IPS-18a (cell line): ENCODE measurements at regions not wholly inside any gene's neighbourhood (a gene's known extent, or its start where the extent isn't known, plus 50 kb on each side); places are given as distances from the start of the nearest gene placed in this dataset.

Experiments
- H3K27ac ChIP-seq: one replicate; pipeline ENCODE4 v1.5.1; 2013; ENCODE audit warnings: low read length
- H3K27me3 ChIP-seq: one replicate; pipeline ENCODE4 v1.6.1; 2013; ENCODE audit warnings: mild to moderate bottlenecking, low read length; ENCODE audit not compliant: control insufficient read depth, insufficient read depth
- H3K36me3 ChIP-seq: one replicate; pipeline ENCODE4 v1.6.1; 2013; ENCODE audit warnings: low read depth, low read length; ENCODE audit not compliant: control insufficient read depth
- H3K4me1 ChIP-seq: one replicate; pipeline ENCODE4 v1.6.1; 2013; ENCODE audit warnings: low read depth, low read length; ENCODE audit not compliant: control insufficient read depth
- H3K4me3 ChIP-seq: one replicate; pipeline ENCODE4 v1.5.1; 2013; ENCODE audit warnings: low read length
- H3K9ac ChIP-seq: one replicate; pipeline ENCODE4 v1.6.1; 2013; ENCODE audit warnings: mild to moderate bottlenecking, low read length, moderate library complexity
- H3K9me3 ChIP-seq: one replicate; pipeline ENCODE4 v1.6.1; 2013; ENCODE audit warnings: low read depth, low read length; ENCODE audit not compliant: control insufficient read depth

DNA sequence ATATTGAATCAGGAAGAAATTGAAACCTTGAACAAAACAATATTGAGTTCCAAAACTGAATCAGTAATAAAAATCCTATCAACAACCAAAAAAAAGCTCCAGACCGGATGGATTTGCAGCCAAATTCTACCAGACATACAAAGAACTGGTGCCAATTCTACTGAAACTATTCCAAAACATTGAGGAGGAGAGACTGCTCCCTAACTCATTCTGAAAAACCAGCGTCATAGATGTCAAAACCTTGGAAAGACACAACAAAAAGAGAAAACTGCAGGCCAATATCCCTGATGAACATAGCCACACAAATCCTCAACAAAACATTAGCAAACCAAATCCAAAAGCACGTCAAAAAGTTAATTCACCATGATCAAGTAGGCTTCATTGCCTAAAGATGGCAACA is 353.8 kb downstream of the TMEM135 start:
- Histone ChIP-seq H3K9me3 (no peaks in the 10 kb centered on the region), H3K9ac (no peak overlapping the region), H3K4me1 (no peaks in the 10 kb centered on the region)

GRCh38 chr11:87384078-87384729 is 346.5 kb downstream of the TMEM135 start:
- Histone ChIP-seq H3K27ac (no peak overlapping the region), H3K9me3 (no peaks in the 10 kb centered on the region), H3K27me3 (no peaks in the 10 kb centered on the region), H3K36me3 (no peaks in the 10 kb centered on the region), H3K4me1 (no peaks in the 10 kb centered on the region), H3K4me3 (no peak overlapping the region), H3K9ac (no peak overlapping the region)

More for the DNA sequence above, 353.8 kb downstream of the TMEM135 start:
- H3K4me3 ChIP-seq = no peak overlapping the region
- H3K27me3 ChIP-seq = no peaks in the 10 kb centered on the region
- no peak overlapping the region for H3K27ac ChIP-seq
- no peaks in the 10 kb centered on the region for H3K36me3 ChIP-seq

- peaks cover 4% of the 10 kb centered on the region for H3K4me1 ChIP-seq
- H3K4me3 ChIP-seq = no peak overlapping the region
- no peak overlapping the region for H3K27ac ChIP-seq
- no peaks in the 10 kb centered on the region for H3K36me3 ChIP-seq
- H3K27me3 ChIP-seq = no peaks in the 10 kb centered on the region
- no peak overlapping the region for H3K9ac ChIP-seq
- no peaks in the 10 kb centered on the region for H3K9me3 ChIP-seq
Observed at GRCh38 chr11:87374038-87374807, 336.5 kb downstream of the TMEM135 start.
